ENCODE measurements at regions not wholly inside any gene's neighbourhood (a gene's known extent, or its start where the extent isn't known, plus 50 kb on each side); places are given as distances from the start of the nearest gene placed in this dataset.

DNA sequence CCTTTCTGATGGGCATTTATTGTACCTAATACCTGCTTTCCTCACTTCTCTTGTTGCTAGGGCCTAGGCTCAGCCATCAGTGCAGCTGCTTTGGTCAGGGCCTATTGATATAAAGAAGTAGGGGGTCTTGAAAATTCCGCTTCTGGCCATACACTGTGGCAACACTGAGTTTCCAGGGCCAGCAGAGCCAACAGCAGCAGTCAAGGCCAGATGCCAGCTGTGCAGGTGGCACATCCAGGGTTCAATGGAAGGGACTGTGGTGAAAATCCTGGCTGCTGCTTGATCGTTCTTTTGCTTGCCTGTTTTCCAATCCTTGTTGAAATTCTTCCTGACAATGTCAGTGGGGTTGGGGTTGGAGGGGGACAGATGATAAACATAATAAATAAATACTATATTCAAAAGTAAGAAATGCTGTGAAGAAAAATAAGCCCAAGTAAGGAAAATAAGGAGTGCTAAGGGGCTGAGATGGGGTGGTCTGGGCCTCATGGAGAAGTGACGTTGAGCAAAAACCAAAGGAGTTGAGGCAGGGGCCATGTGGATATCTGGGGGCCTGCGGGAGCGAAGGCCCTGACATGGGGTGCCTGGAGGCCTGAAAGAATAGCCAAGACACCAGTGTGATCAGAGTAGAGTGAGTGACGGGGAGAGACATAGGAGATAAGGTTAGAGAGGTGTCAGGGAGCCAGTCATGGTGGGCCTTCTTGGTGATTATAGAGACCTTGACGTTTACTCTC lies 91.0 kb upstream of the ALDH1B1 start:
- TF ChIP-seq, protein P1, sequence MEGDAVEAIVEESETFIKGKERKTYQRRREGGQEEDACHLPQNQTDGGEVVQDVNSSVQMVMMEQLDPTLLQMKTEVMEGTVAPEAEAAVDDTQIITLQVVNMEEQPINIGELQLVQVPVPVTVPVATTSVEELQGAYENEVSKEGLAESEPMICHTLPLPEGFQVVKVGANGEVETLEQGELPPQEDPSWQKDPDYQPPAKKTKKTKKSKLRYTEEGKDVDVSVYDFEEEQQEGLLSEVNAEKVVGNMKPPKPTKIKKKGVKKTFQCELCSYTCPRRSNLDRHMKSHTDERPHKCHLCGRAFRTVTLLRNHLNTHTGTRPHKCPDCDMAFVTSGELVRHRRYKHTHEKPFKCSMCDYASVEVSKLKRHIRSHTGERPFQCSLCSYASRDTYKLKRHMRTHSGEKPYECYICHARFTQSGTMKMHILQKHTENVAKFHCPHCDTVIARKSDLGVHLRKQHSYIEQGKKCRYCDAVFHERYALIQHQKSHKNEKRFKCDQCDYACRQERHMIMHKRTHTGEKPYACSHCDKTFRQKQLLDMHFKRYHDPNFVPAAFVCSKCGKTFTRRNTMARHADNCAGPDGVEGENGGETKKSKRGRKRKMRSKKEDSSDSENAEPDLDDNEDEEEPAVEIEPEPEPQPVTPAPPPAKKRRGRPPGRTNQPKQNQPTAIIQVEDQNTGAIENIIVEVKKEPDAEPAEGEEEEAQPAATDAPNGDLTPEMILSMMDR (IDR thresholded peaks at IDR 0.05) = no peak
- TF ChIP-seq POLR2A (IDR thresholded peaks at IDR 0.05) = no peak
